GM10266 (cell line): ENCODE measurements at regions not wholly inside any gene's neighbourhood (a gene's known extent, or its start where the extent isn't known, plus 50 kb on each side); places are given as distances from the start of the nearest gene placed in this dataset.

Source experiments
- DNase-seq: peaks from one replicate; pipeline ENCODE4 v3.0.0; 2012; ENCODE audit errors: extremely low spot score
- TF ChIP-seq, protein P1 (sequence below): IDR thresholded peaks from 2 replicates; pipeline ENCODE4 v1.5.1; 2012; ENCODE audit warnings: mild to moderate bottlenecking, low read depth; ENCODE audit not compliant: control insufficient read depth, insufficient read depth; ENCODE audit errors: missing control alignments

- DNase-seq: no peak
- TF ChIP-seq, protein P1, sequence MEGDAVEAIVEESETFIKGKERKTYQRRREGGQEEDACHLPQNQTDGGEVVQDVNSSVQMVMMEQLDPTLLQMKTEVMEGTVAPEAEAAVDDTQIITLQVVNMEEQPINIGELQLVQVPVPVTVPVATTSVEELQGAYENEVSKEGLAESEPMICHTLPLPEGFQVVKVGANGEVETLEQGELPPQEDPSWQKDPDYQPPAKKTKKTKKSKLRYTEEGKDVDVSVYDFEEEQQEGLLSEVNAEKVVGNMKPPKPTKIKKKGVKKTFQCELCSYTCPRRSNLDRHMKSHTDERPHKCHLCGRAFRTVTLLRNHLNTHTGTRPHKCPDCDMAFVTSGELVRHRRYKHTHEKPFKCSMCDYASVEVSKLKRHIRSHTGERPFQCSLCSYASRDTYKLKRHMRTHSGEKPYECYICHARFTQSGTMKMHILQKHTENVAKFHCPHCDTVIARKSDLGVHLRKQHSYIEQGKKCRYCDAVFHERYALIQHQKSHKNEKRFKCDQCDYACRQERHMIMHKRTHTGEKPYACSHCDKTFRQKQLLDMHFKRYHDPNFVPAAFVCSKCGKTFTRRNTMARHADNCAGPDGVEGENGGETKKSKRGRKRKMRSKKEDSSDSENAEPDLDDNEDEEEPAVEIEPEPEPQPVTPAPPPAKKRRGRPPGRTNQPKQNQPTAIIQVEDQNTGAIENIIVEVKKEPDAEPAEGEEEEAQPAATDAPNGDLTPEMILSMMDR: no peak
Observed at GRCh38 chrX:66914080-66914479, 275.2 kb upstream of the EDA2R start.

GRCh38 chrX:66912417-66912816, 273.5 kb upstream of the EDA2R start:
- TF ChIP-seq, protein P1: no peak
- no peak for DNase-seq

- DNase-seq: no peak
- TF ChIP-seq, protein P1: no peak
Observed at GRCh38 chrX:66902081-66902480, 263.2 kb upstream of the EDA2R start.

- no peak for DNase-seq
- TF ChIP-seq, protein P1: no peak
Observed at GRCh38 chrX:66900886-66901285, 262.0 kb upstream of the EDA2R start.

GRCh38 chrX:66892004-66892403, 253.1 kb upstream of the EDA2R start:
- TF ChIP-seq, protein P1: no peak
- no peak for DNase-seq

DNA sequence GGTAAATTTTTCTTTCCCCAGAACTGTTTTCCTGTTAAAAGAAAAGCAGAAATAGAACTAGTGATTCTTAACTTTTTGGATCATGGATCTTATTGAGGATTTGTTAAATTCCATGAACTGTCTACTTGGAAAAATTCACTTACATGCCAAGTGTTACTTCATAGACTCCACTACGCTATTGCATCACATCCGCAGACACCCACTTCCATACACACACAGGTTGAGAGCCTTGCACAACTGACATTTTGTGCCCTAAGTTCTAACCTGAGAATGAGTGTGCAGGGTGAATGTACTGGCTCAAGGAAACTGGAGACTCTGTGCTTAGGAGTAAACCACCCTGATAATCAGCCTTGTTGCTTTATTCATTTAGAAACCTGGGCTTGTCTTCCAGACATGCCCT, 250.5 kb upstream of the EDA2R start:
- TF ChIP-seq, protein P1: no peak
- no peak for DNase-seq

DNA sequence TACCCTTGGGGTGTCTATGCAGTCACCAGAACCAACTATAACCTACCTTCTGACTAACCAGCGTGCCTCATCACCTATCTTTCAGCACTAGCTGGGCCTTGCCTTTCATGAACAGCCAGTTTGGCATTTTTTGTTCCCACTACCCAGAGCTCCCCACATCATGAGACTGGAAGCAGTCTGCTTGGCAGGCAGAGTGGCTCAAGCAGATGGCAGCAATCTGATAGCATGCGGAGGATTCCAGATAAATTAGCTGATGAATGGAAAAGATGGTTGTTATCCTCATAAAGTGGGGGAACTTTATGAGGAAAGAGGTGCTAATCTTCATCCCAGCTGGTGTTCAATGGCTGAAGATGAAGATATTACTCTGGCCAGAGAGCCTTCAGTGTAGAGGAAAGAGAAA, 243.2 kb upstream of the EDA2R start:
- DNase-seq: no peak
- TF ChIP-seq, protein P1: no peak
